Neural progenitor cell (in vitro differentiated cells): ENCODE measurements at regions not wholly inside any gene's neighbourhood (a gene's known extent, or its start where the extent isn't known, plus 50 kb on each side); places are given as distances from the start of the nearest gene placed in this dataset.

Experiments used
- DNase-seq: peaks from one replicate; pipeline ENCODE4 v3.0.0-alpha.2; 2016; ENCODE audit warnings: low spot score
- H2AFZ ChIP-seq: fragments of 200-600 bp; sonication (generic); replicated peaks from 2 replicates; pipeline ENCODE4 v1.6.1; 2016; ENCODE audit warnings: antibody characterized with exemption
- H3F3A ChIP-seq: fragments of 200-600 bp; sonication (generic); 2 replicates; pipeline ENCODE4 v1.6.1; 2016; ENCODE audit warnings: antibody characterized with exemption, low read depth
- H3K27ac ChIP-seq: fragments of 200-600 bp; sonication (generic); 2 replicates; pipeline ENCODE4 v1.5.1; 2016; ENCODE audit warnings: mild to moderate bottlenecking
- H3K27me3 ChIP-seq: fragments of 200-600 bp; sonication (generic); 2 replicates; pipeline ENCODE4 v1.6.1; 2016; ENCODE audit warnings: mild to moderate bottlenecking, moderate library complexity
- H3K36me3 ChIP-seq: fragments of 200-600 bp; sonication (generic); 2 replicates; pipeline ENCODE4 v1.5.1; 2016
- H3K4me1 ChIP-seq: fragments of 200-600 bp; sonication (generic); 2 replicates; pipeline ENCODE4 v1.6.1; 2016; ENCODE audit warnings: mixed run types
- H3K4me2 ChIP-seq: fragments of 200-600 bp; sonication (generic); 2 replicates; pipeline ENCODE4 v1.6.1; 2016
- H3K4me3 ChIP-seq: fragments of 200-600 bp; sonication (generic); 2 replicates; pipeline ENCODE4 v1.5.1; 2016
- H3K79me2 ChIP-seq: fragments of 200-600 bp; sonication (generic); 2 replicates; pipeline ENCODE4 v1.6.1; 2016; ENCODE audit warnings: low read depth
- H3K9ac ChIP-seq: fragments of 200-600 bp; sonication (generic); 2 replicates; pipeline ENCODE4 v1.6.1; 2016
- H3K9me3 ChIP-seq: fragments of 200-600 bp; sonication (generic); 2 replicates; pipeline ENCODE4 v1.5.1; 2016; ENCODE audit warnings: low read depth
- H4K20me1 ChIP-seq: fragments of 200-600 bp; sonication (generic); 2 replicates; pipeline ENCODE4 v1.6.1; 2016; ENCODE audit warnings: low read depth
- H3K27ac Mint-ChIP-seq: 3 replicates; pipeline ENCODE4 v1.8.0; 2021; ENCODE audit warnings: mixed read lengths
- H3K27me3 Mint-ChIP-seq: 2 replicates; pipeline ENCODE4 v1.8.0; 2022; ENCODE audit warnings: low read depth, mild to moderate bottlenecking, inconsistent platforms, moderate library complexity, mixed read lengths; ENCODE audit not compliant: insufficient read depth
- H3K36me3 Mint-ChIP-seq: 3 replicates; pipeline ENCODE4 v1.8.0; 2021; ENCODE audit warnings: mixed read lengths
- H3K4me1 Mint-ChIP-seq: 3 replicates; pipeline ENCODE4 v1.8.0; 2021; ENCODE audit warnings: mixed read lengths
- H3K4me3 Mint-ChIP-seq: 3 replicates; pipeline ENCODE4 v1.8.0; 2021; ENCODE audit warnings: mild to moderate bottlenecking, moderate library complexity, mixed read lengths
- H3K9me3 Mint-ChIP-seq: 3 replicates; pipeline ENCODE4 v1.8.0; 2020; ENCODE audit warnings: mixed read lengths
- EZH2 ChIP-seq: fragments of 200-600 bp; sonication (generic); IDR thresholded peaks from 2 replicates; pipeline ENCODE4 v1.6.1; 2017; ENCODE audit warnings: antibody characterized with exemption, mild to moderate bottlenecking, moderate library complexity
- EZH2phosphoT487 ChIP-seq: fragments of 200-600 bp; sonication (generic); IDR thresholded peaks from 2 replicates; pipeline ENCODE4 v1.6.1; 2017; ENCODE audit warnings: antibody characterized with exemption
- TF ChIP-seq, protein P1 (sequence below): fragments of 200-600 bp; sonication (generic); IDR thresholded peaks from 2 replicates; pipeline ENCODE4 v1.5.1; 2017; ENCODE audit warnings: antibody characterized with exemption, mild to moderate bottlenecking

GRCh38 chr14:28297559-28297958 lies 469.0 kb upstream of the FOXG1 start:
- H3K36me3 Mint-ChIP-seq: no peaks in the 10 kb centered on the region
- H3K27me3 Mint-ChIP-seq: peaks cover 6% of the 10 kb centered on the region
- Histone ChIP-seq H3K27me3 (no peaks in the 10 kb centered on the region), H3F3A (no peaks in the 10 kb centered on the region), H3K9me3 (no peaks in the 10 kb centered on the region), H3K4me1 (no peaks in the 10 kb centered on the region), H3K9ac (no peak overlapping the region), H3K36me3 (no peaks in the 10 kb centered on the region), H3K4me2 (no peak overlapping the region), H3K4me3 (no peak overlapping the region), H3K79me2 (no peaks in the 10 kb centered on the region), H2AFZ (no peak overlapping the region), H4K20me1 (no peaks in the 10 kb centered on the region), H3K27ac (no peak overlapping the region)
- H3K4me3 Mint-ChIP-seq: no peak overlapping the region
- H3K4me1 Mint-ChIP-seq: no peaks in the 10 kb centered on the region
- TF ChIP-seq EZH2phosphoT487: no peak
- TF ChIP-seq, protein P1, sequence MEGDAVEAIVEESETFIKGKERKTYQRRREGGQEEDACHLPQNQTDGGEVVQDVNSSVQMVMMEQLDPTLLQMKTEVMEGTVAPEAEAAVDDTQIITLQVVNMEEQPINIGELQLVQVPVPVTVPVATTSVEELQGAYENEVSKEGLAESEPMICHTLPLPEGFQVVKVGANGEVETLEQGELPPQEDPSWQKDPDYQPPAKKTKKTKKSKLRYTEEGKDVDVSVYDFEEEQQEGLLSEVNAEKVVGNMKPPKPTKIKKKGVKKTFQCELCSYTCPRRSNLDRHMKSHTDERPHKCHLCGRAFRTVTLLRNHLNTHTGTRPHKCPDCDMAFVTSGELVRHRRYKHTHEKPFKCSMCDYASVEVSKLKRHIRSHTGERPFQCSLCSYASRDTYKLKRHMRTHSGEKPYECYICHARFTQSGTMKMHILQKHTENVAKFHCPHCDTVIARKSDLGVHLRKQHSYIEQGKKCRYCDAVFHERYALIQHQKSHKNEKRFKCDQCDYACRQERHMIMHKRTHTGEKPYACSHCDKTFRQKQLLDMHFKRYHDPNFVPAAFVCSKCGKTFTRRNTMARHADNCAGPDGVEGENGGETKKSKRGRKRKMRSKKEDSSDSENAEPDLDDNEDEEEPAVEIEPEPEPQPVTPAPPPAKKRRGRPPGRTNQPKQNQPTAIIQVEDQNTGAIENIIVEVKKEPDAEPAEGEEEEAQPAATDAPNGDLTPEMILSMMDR: no peak
- H3K9me3 Mint-ChIP-seq: peaks cover 9% of the 10 kb centered on the region
- H3K27ac Mint-ChIP-seq: no peak overlapping the region
- DNase-seq: no peak

GRCh38 chr14:28298156-28298555 lies 468.4 kb upstream of the FOXG1 start:
- Histone ChIP-seq H3K9me3 (no peaks in the 10 kb centered on the region), H3K36me3 (no peaks in the 10 kb centered on the region), H2AFZ (no peak overlapping the region), H3K4me2 (no peak overlapping the region), H4K20me1 (no peaks in the 10 kb centered on the region), H3K4me3 (no peak overlapping the region), H3K27me3 (no peaks in the 10 kb centered on the region), H3F3A (no peaks in the 10 kb centered on the region), H3K27ac (no peak overlapping the region), H3K4me1 (no peaks in the 10 kb centered on the region), H3K9ac (no peak overlapping the region), H3K79me2 (no peaks in the 10 kb centered on the region)
- Mint-ChIP-seq H3K36me3 (no peaks in the 10 kb centered on the region), H3K4me3 (no peak overlapping the region), H3K9me3 (peaks cover 9% of the 10 kb centered on the region), H3K27me3 (peaks cover 6% of the 10 kb centered on the region), H3K4me1 (no peaks in the 10 kb centered on the region), H3K27ac (no peak overlapping the region)
- TF ChIP-seq EZH2 (no peak), EZH2phosphoT487 (no peak)
- TF ChIP-seq, protein P1: no peak
- no peak for DNase-seq

GRCh38 chr14:28299227-28299626 lies 467.4 kb upstream of the FOXG1 start:
- no peak overlapping the region for H3K4me3 ChIP-seq
- Mint-ChIP-seq H3K27me3 (peaks cover 6% of the 10 kb centered on the region), H3K9me3 (peaks cover 9% of the 10 kb centered on the region), H3K36me3 (no peaks in the 10 kb centered on the region), H3K4me1 (no peaks in the 10 kb centered on the region), H3K4me3 (no peak overlapping the region), H3K27ac (no peak overlapping the region)
- no peaks in the 10 kb centered on the region for H3F3A ChIP-seq
- DNase-seq: no peak
- no peak overlapping the region for H2AFZ ChIP-seq
- H3K79me2 ChIP-seq: no peaks in the 10 kb centered on the region
- no peaks in the 10 kb centered on the region for H3K4me1 ChIP-seq
- TF ChIP-seq, protein P1: no peak
- TF ChIP-seq EZH2: no peak
- no peak for TF ChIP-seq EZH2phosphoT487
- no peaks in the 10 kb centered on the region for H4K20me1 ChIP-seq
- H3K27me3 ChIP-seq: no peaks in the 10 kb centered on the region
- no peak overlapping the region for H3K27ac ChIP-seq
- no peaks in the 10 kb centered on the region for H3K9me3 ChIP-seq
- H3K36me3 ChIP-seq: no peaks in the 10 kb centered on the region
- H3K4me2 ChIP-seq: no peak overlapping the region
- H3K9ac ChIP-seq: no peak overlapping the region

DNA sequence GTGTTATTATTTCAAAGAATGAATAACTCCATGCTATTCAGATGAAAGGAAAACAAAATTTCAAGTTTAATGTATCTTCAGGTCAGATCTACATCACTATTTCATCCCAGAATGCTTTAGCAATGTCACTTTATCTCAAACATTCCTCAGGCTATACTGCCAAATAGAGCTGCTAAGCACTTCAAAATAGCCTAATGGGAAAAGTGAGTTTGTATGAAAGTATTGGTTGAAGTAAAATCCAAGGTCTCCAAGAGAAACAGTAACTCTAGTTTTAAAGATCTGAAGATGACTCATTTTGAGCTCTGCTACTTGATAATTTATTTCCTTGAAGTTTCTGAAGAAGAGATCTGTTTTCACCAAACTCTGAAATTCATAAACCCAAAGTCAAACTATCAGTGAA lies 466.2 kb upstream of the FOXG1 start:
- Histone ChIP-seq H4K20me1 (no peaks in the 10 kb centered on the region), H3K27me3 (no peaks in the 10 kb centered on the region), H3K4me3 (no peak overlapping the region), H3K9me3 (no peaks in the 10 kb centered on the region), H3K36me3 (no peaks in the 10 kb centered on the region), H3K4me1 (no peaks in the 10 kb centered on the region), H3K79me2 (no peaks in the 10 kb centered on the region), H3F3A (no peaks in the 10 kb centered on the region), H3K9ac (no peak overlapping the region), H3K4me2 (no peak overlapping the region), H3K27ac (no peak overlapping the region), H2AFZ (no peak overlapping the region)
- peaks cover 2% of the 10 kb centered on the region for H3K27me3 Mint-ChIP-seq
- H3K4me3 Mint-ChIP-seq: no peak overlapping the region
- H3K4me1 Mint-ChIP-seq: no peaks in the 10 kb centered on the region
- H3K36me3 Mint-ChIP-seq: no peaks in the 10 kb centered on the region
- peaks cover 9% of the 10 kb centered on the region for H3K9me3 Mint-ChIP-seq
- H3K27ac Mint-ChIP-seq: no peak overlapping the region
- TF ChIP-seq, protein P1: no peak
- TF ChIP-seq EZH2: no peak
- no peak for TF ChIP-seq EZH2phosphoT487
- no peak for DNase-seq
